ENCODE measurements at regions not wholly inside any gene's neighbourhood (a gene's known extent, or its start where the extent isn't known, plus 50 kb on each side); places are given as distances from the start of the nearest gene placed in this dataset.
"Not testable (repeated sequence)": the region's sequence is repeated elsewhere in the genome, so short reads cannot be mapped to it uniquely, and the experiment has no call there.

GRCh38 chr21:10325546-10325945, 195.8 kb upstream of the TPTE start:
- H3K27ac ChIP-seq; H3K27me3 ChIP-seq; intact Hi-C loops (cut with DNase I); H3K4me1 ChIP-seq; H3K4me3 ChIP-seq; H3K36me3 ChIP-seq: not testable (repeated sequence)
- peaks cover 1 to 32% (median 6%) of the 10 kb centered on the region in 4 donors for H3K9me3 ChIP-seq
- DNase-seq, result peak; percentile 65
- 67 to 72% methylated on average over 5 of the region's 5 CpGs for WGBS, 2 donors

- not testable (repeated sequence) for DNase-seq
- WGBS, 2 donors, result 86% methylated on average over 2 of the region's 2 CpGs
- peaks cover 3 to 38% (median 6%) of the 10 kb centered on the region in 4 donors for H3K9me3 ChIP-seq
Measured at GRCh38 chr21:10326146-10326545, 195.2 kb upstream of the TPTE start.

GRCh38 chr21:10328646-10329045, 192.7 kb upstream of the TPTE start:
- H3K36me3 ChIP-seq; H3K27me3 ChIP-seq; H3K4me1 ChIP-seq; H3K27ac ChIP-seq; H3K4me3 ChIP-seq; intact Hi-C loops (cut with DNase I): not testable (repeated sequence)
- WGBS, 2 donors, result 55 to 56% methylated on average over 6 of the region's 6 CpGs
- peak; percentile 71 for DNase-seq
- H3K9me3 ChIP-seq, result peaks cover 3 to 45% (median 6%) of the 10 kb centered on the region in 4 donors

More at GRCh38 chr21:10326146-10326545, 195.2 kb upstream of the TPTE start:
- H3K27ac ChIP-seq; H3K4me3 ChIP-seq; H3K27me3 ChIP-seq; H3K4me1 ChIP-seq; H3K36me3 ChIP-seq; intact Hi-C loops (cut with DNase I): not testable (repeated sequence)

- H3K4me3 ChIP-seq; H3K27me3 ChIP-seq; H3K36me3 ChIP-seq; H3K4me1 ChIP-seq; H3K27ac ChIP-seq; intact Hi-C loops (cut with DNase I): not testable (repeated sequence)
- WGBS, 2 donors, result 77 to 79% methylated on average over 10 of the region's 10 CpGs
- peaks cover 3 to 42% (median 6%) of the 10 kb centered on the region in 4 donors for H3K9me3 ChIP-seq
- DNase-seq, result peak; percentile 73
Measured at GRCh38 chr21:10330641-10331119, 190.7 kb upstream of the TPTE start.

- DNase-seq; H3K27me3 ChIP-seq; H3K4me3 ChIP-seq; H3K4me1 ChIP-seq; H3K36me3 ChIP-seq; intact Hi-C loops (cut with DNase I); H3K27ac ChIP-seq: not testable (repeated sequence)
- peaks cover 3 to 41% (median 6%) of the 10 kb centered on the region in 4 donors for H3K9me3 ChIP-seq
- WGBS, 2 donors, result 80 to 82% methylated on average over 5 of the region's 5 CpGs
Measured at GRCh38 chr21:10331134-10331533, 190.2 kb upstream of the TPTE start.

GRCh38 chr21:10332935-10333334, 188.4 kb upstream of the TPTE start:
- H3K27ac ChIP-seq; H3K27me3 ChIP-seq; DNase-seq; H3K4me3 ChIP-seq; H3K36me3 ChIP-seq; intact Hi-C loops (cut with DNase I); H3K4me1 ChIP-seq: not testable (repeated sequence)
- WGBS, 2 donors, result 36 to 48% methylated on average over 1 of the region's 2 CpGs
- H3K9me3 ChIP-seq, result peaks cover 0 to 34% (median 5%) of the 10 kb centered on the region in 4 donors

GRCh38 chr21:10334391-10334790, 187.0 kb upstream of the TPTE start:
- H3K27me3 ChIP-seq; intact Hi-C loops (cut with DNase I); H3K27ac ChIP-seq; H3K4me1 ChIP-seq; H3K36me3 ChIP-seq; H3K4me3 ChIP-seq: not testable (repeated sequence)
- H3K9me3 ChIP-seq, result peaks cover 0 to 30% (median 5%) of the 10 kb centered on the region in 4 donors
- peak; percentile 62 for DNase-seq
- 74 to 78% methylated on average over 6 of the region's 6 CpGs for WGBS, 2 donors

GRCh38 chr21:10342261-10342956, 179.0 kb upstream of the TPTE start:
- H3K36me3 ChIP-seq; H3K4me3 ChIP-seq; H3K27me3 ChIP-seq; H3K27ac ChIP-seq; intact Hi-C loops (cut with DNase I); H3K4me1 ChIP-seq: not testable (repeated sequence)
- peaks cover 2 to 27% (median 10%) of the 10 kb centered on the region in 4 donors for H3K9me3 ChIP-seq
- DNase-seq, result peak; percentile 70
- 78 to 86% methylated on average over 25 of the region's 46 CpGs for WGBS, 2 donors

GRCh38 chr21:10343146-10343935, 178.0 kb upstream of the TPTE start:
- intact Hi-C loops (cut with DNase I); H3K4me3 ChIP-seq; H3K4me1 ChIP-seq; H3K36me3 ChIP-seq; H3K27me3 ChIP-seq; H3K27ac ChIP-seq: not testable (repeated sequence)
- WGBS, 2 donors, result 85 to 91% methylated on average over 49 of the region's 52 CpGs
- peak; percentile 80 for DNase-seq
- peaks cover 2 to 30% (median 12%) of the 10 kb centered on the region in 4 donors for H3K9me3 ChIP-seq

- H3K4me1 ChIP-seq; H3K36me3 ChIP-seq; H3K27me3 ChIP-seq; H3K27ac ChIP-seq; intact Hi-C loops (cut with DNase I); DNase-seq; H3K4me3 ChIP-seq: not testable (repeated sequence)
- WGBS, 2 donors, result 53 to 57% methylated on average over 5 of the region's 5 CpGs
- H3K9me3 ChIP-seq, result peaks cover 2 to 27% (median 12%) of the 10 kb centered on the region in 4 donors
Measured at GRCh38 chr21:10344266-10344665, 177.1 kb upstream of the TPTE start.

- H3K9me3 ChIP-seq, result peaks cover 2 to 27% (median 15%) of the 10 kb centered on the region in 4 donors
- H3K36me3 ChIP-seq; intact Hi-C loops (cut with DNase I); H3K27me3 ChIP-seq; H3K4me1 ChIP-seq; H3K27ac ChIP-seq; H3K4me3 ChIP-seq: not testable (repeated sequence)
- DNase-seq, result peak; percentile 65
- 52 to 56% methylated on average over 3 of the region's 3 CpGs for WGBS, 2 donors
Measured at GRCh38 chr21:10345178-10345612, 176.2 kb upstream of the TPTE start.

GRCh38 chr21:10346249-10346648, 175.1 kb upstream of the TPTE start:
- H3K36me3 ChIP-seq; H3K4me1 ChIP-seq; intact Hi-C loops (cut with DNase I); H3K27ac ChIP-seq; H3K27me3 ChIP-seq; H3K4me3 ChIP-seq: not testable (repeated sequence)
- peaks cover 2 to 29% (median 15%) of the 10 kb centered on the region in 4 donors for H3K9me3 ChIP-seq
- DNase-seq, result peak; percentile 65
- WGBS, 2 donors, result 54 to 58% methylated on average over 4 of the region's 5 CpGs

All from sigmoid colon (tissue), 6 donors.